ENCODE measurements at regions not wholly inside any gene's neighbourhood (a gene's known extent, or its start where the extent isn't known, plus 50 kb on each side); places are given as distances from the start of the nearest gene placed in this dataset.
"Not testable (repeated sequence)": the region's sequence is repeated elsewhere in the genome, so short reads cannot be mapped to it uniquely, and the experiment has no call there.

- FAIRE-seq (no peak), DNase-seq (ENCODE audit: extremely low spot score, insufficient read length, low read depth) (no peak)
Observed at GRCh38 chr3:72630969-72631344, 217.3 kb downstream of the SHQ1 start.

DNA sequence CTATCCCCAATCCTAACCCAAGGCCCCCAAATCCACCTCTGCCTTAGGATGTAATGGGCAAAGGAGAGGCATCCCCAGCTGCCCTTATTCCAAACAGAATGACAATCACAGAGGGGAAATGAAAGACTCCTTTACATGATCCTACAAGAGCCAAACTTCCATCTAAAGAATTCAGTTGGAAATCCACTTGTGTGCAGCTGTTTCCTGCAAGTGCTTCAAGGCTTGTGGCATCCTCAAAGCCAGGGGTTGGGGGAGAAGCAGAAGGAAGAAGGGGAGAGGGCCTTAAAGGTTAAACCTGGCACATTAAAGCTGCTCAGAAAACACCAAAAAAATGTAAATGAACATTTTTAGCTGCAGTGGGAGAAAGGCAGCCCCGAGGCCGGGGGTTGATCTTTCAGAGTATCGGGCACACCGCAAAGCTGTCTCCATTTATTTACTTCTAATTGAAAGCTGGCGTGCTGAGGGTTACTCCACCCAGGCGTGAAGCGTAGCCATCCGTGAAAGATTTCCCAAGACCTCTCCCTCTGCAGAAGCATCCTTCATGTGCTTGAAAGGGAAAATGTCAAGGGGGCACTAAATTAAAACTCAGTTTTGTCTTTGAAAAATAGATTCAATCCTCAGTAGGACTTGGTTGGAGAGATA lies 217.8 kb downstream of the SHQ1 start:
- FAIRE-seq (no peak), DNase-seq (ENCODE audit: extremely low spot score, insufficient read length, low read depth) (no peak)

DNA sequence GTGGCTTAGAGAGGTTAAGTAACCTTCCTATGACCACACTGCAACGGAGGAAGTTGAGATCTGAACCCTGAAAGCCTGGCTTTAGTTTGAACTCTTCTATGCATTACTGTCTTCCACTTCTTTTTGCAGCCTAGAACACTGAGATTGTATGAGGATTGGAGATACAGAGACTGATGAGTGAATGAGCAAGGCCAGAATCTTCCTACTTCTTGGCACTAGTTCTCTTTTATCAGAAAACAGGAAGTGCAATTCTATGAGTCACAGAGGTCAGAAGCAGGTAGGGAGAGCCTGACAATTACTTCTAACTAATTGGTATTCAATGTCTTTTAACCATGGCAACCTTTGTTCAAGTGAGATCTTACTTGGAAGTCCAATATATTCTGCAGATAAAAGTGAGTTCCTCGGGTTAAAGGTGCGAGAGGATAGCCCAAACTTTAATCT lies 219.0 kb downstream of the SHQ1 start:
- no peak for DNase-seq (ENCODE audit: extremely low spot score, insufficient read length, low read depth)
- peak; percentile 75 for FAIRE-seq

GRCh38 chr3:72628065-72628464 lies 220.2 kb downstream of the SHQ1 start:
- DNase-seq (ENCODE audit: extremely low spot score, insufficient read length, low read depth) (no peak), FAIRE-seq (no peak)

DNA sequence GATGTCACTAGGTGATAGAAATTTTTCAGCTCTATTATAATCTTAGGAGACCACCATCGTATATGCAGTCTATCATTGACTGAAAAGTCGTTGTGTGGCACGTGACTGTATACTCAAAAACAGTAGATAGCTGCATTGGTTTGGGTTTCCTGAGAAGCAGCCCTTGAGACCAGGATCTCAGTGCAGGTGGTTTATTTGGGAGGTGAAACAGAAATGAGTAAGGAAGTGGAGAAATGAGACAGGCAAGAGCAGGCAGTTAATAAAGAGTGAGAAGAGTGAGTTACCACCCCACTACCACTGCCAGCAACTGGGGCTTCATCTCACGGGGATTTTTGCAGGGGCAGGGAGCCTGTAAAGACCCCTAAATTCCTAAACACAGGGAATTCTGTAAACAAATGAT lies 221.0 kb downstream of the SHQ1 start:
- DNase-seq (ENCODE audit: extremely low spot score, insufficient read length, low read depth) = no peak
- FAIRE-seq = no peak

DNA sequence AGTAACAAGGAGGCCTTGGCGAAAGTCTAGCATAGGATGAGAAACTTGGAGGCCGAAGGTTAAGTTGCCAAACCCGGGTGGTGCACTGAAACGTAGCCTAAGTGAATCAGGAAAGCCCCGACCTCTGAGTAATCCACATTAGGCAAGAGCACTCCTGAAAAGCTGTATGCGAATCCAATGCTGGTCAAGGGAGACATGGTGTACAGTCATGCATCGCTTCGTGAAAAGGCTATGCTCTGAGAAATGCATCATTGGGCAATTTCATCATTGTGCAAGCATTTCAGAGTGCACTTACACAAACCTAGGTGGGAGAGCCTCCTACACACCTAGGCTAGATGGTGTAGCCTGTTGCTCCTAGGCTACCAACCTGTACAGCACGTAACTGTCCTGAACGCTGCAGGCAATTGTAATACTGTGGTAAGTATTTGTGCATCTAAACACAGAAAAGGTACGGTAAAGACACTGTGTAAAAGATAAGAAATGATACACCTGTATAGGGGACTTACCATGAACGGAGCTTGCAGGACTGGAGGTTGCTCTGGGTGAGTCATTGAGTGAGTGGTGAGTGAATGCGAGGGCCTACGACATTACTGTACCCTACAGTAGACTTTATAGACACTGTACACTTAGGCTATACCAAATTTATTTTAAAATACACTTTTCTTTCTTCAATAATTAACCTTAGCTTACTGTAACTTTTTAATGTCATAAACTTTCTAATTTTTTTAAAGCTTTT lies 222.5 kb downstream of the SHQ1 start:
- DNase-seq (ENCODE audit: extremely low spot score, insufficient read length, low read depth) = no peak
- no peak for FAIRE-seq

DNA sequence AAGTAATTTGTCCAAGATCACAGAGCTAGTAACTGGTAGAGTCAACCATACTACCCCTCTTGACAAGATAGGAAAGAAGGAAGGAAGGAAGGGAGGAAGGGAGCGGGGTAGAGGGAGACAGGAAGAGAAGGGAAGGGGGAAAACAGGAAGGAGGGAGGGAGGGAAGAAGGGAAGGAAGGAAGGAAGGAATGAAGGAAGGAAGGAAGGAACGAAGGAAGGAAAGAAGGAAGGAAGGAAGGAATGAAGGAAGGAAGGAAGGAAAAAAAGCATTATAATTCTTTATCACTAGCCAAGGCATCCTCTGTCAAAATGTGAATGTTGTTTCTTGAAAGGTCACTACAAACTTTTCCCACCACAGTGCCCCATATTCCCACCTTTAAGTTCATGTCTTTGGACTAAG lies 223.6 kb downstream of the SHQ1 start:
- FAIRE-seq = no peak
- no peak for DNase-seq (ENCODE audit: extremely low spot score, insufficient read length, low read depth)

GRCh38 chr3:72618739-72619138 lies 229.5 kb downstream of the SHQ1 start:
- no peak for FAIRE-seq
- DNase-seq (ENCODE audit: extremely low spot score, insufficient read length, low read depth) = no peak

DNA sequence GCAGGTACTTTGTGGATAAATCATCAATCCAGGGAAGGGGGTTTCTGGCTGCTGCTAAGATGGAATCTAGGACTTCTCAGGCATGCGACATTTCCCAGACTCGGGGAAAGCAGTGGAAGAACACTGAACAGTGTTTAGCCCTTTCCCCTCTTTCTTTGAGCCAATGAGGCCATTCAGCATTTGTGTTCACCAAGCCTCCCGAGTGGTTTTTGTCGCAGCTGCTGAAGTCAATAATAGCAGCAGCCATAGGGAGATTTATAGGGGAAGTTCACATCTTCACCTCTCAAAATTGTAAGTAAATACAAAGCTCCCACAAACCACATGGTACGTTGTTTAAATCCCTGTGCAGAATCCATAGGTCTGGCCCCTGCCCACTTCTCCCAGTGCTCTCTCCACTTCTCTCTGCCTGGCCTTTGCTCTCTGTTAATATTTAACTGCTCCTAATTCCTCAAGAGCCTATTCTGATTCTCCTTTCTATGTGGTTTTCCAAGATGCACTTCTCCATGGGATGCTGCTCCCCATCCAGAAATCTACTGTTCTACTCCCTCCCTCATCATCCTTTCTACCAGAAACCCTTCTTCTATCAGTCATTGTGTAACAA lies 230.7 kb downstream of the SHQ1 start:
- DNase-seq (ENCODE audit: extremely low spot score, insufficient read length, low read depth) = no peak

GRCh38 chr3:72615776-72616175 lies 232.5 kb downstream of the SHQ1 start:
- no peak for FAIRE-seq

More for the DNA sequence above, 230.7 kb downstream of the SHQ1 start:
- no peak for FAIRE-seq

GRCh38 chr3:72615182-72615581 lies 233.1 kb downstream of the SHQ1 start:
- DNase-seq (ENCODE audit: extremely low spot score, insufficient read length, low read depth) (no peak), FAIRE-seq (no peak)

More at GRCh38 chr3:72615776-72616175, 232.5 kb downstream of the SHQ1 start:
- DNase-seq (ENCODE audit: extremely low spot score, insufficient read length, low read depth) = no peak

DNA sequence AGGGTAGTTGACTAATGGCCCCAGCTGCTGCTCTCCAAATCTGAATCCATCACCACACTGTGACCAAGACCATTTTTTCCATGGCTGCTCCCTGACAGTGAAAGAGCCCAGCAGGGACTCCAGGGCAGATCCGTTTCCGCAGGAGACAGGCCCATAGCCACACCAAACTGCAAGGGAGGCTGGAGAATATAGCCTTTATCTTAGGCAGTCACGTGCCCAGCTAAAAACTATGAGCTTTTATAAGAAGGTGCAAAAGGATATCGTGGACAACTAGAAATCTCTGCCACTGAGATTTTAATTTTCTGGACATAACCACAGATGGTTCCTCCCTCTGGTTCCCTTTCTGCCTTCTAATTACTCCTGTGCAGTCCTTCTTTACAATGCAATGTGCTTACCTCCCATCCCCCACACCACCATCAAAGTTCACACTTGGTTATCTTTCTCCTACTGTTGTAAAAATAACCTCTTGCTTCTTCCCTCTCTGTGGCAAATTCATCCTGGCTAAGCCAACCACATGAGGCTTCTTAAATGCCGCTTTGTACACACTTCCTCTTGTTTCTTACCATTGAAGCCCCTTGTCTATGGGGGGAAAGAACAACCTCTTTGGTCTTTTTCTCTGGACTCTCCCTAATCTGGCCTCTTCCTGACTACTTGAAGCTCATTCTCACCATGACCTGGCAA lies 233.7 kb downstream of the SHQ1 start:
- DNase-seq (ENCODE audit: extremely low spot score, insufficient read length, low read depth) (no peak), FAIRE-seq (no peak)

GRCh38 chr3:72613871-72614270 lies 234.4 kb downstream of the SHQ1 start:
- FAIRE-seq = no peak

GRCh38 chr3:72609114-72609513 lies 239.1 kb downstream of the SHQ1 start:
- not testable (repeated sequence) for FAIRE-seq; DNase-seq (ENCODE audit: extremely low spot score, insufficient read length, low read depth)

More at GRCh38 chr3:72613871-72614270, 234.4 kb downstream of the SHQ1 start:
- DNase-seq (ENCODE audit: extremely low spot score, insufficient read length, low read depth) = no peak

GRCh38 chr3:72606005-72606800 lies 242.0 kb downstream of the SHQ1 start:
- DNase-seq (ENCODE audit: extremely low spot score, insufficient read length, low read depth) (no peak), FAIRE-seq (no peak)

GRCh38 chr3:72604328-72604727 lies 243.9 kb downstream of the SHQ1 start:
- DNase-seq (ENCODE audit: extremely low spot score, insufficient read length, low read depth) (no peak), FAIRE-seq (no peak)

GRCh38 chr3:72601983-72602750 lies 246.1 kb downstream of the SHQ1 start:
- DNase-seq (ENCODE audit: extremely low spot score, insufficient read length, low read depth) = no peak
- no peak for FAIRE-seq

DNA sequence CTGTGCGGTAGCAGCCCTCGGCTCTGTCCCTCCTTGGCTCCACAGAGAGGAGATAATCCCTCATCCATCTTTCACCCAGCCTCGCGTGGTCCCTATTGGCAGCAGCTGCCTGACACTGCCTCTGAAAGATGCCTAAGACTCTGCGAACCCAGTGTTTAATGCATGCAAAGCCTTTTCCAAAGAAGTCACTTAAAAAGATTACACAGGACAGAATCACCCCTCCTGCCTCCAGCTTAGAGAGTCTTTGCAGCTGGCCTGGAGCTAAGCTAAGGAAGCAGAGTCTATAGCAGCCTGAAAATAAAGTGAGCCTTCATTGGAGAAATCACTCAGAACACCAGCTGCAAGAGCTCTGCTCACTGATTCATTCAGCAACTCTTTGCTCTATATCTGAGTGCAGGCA lies 247.2 kb downstream of the SHQ1 start:
- FAIRE-seq (no peak), DNase-seq (ENCODE audit: extremely low spot score, insufficient read length, low read depth) (no peak)

GRCh38 chr3:72597756-72598195 lies 250.5 kb downstream of the SHQ1 start:
- no peak for DNase-seq (ENCODE audit: extremely low spot score, insufficient read length, low read depth)
- no peak for FAIRE-seq

All from GM18507 (cell line).